ENCODE measurements at regions not wholly inside any gene's neighbourhood (a gene's known extent, or its start where the extent isn't known, plus 50 kb on each side); places are given as distances from the start of the nearest gene placed in this dataset.

GRCh38 chr1:58149271-58149812 lies 397.2 kb downstream of the OMA1 start:
- Histone ChIP-seq H3K27ac (ENCODE audit: insufficient read depth, low read length) (no peak overlapping the region), H3K4me1 (ENCODE audit: control insufficient read depth, extremely low read depth, insufficient read depth, low read length) (no peaks in the 10 kb centered on the region), H3K9me3 (ENCODE audit: control insufficient read depth, insufficient read depth, low read depth, low read length) (no peaks in the 10 kb centered on the region), H3K27me3 (ENCODE audit: control insufficient read depth, insufficient read depth, low read length) (no peaks in the 10 kb centered on the region), H4K20me1 (ENCODE audit: control insufficient read depth, extremely low read depth, insufficient read depth, low read length) (no peaks in the 10 kb centered on the region), H3K4me2 (ENCODE audit: extremely low read depth, insufficient read depth, low read length) (no peak overlapping the region), H3K36me3 (ENCODE audit: control insufficient read depth, insufficient read depth, low read length) (no peaks in the 10 kb centered on the region), H3K9ac (ENCODE audit: insufficient read depth, low read length) (no peak overlapping the region), H3K79me2 (ENCODE audit: control insufficient read depth, insufficient read depth, low read length) (no peaks in the 10 kb centered on the region), H2AFZ (ENCODE audit: low read length) (no peak overlapping the region), H3K4me3 (replicated peaks in 1 of 4; ENCODE audit: control extremely low read depth in 1 of 4, insufficient read depth in 1 of 4, low read depth in 3 of 4, low read length in 4 of 4) (no peak overlapping the region)
- TF ChIP-seq EZH2 (IDR thresholded peaks at IDR 0.05; ENCODE audit: low read length, missing control alignments) (no peak), CTCF (conservative IDR thresholded peaks at IDR 0.05 in 1 of 2, IDR thresholded peaks at IDR 0.05 in 1 of 2; ENCODE audit: low read depth in 1 of 2, low read length in 2 of 2) (no peak)
- no peak for DNase-seq (ENCODE audit: low read depth in 2 of 2)

GRCh38 chr1:58144698-58145270 lies 401.7 kb downstream of the OMA1 start:
- no peak overlapping the region for H3K27ac ChIP-seq (ENCODE audit: insufficient read depth, low read length)
- no peak overlapping the region for H3K4me2 ChIP-seq (ENCODE audit: extremely low read depth, insufficient read depth, low read length)
- no peak overlapping the region for H3K9ac ChIP-seq (ENCODE audit: insufficient read depth, low read length)
- TF ChIP-seq CTCF (conservative IDR thresholded peaks at IDR 0.05 in 1 of 2, IDR thresholded peaks at IDR 0.05 in 1 of 2; ENCODE audit: low read depth in 1 of 2, low read length in 2 of 2) (no peak), EZH2 (IDR thresholded peaks at IDR 0.05; ENCODE audit: low read length, missing control alignments) (no peak)
- H4K20me1 ChIP-seq (ENCODE audit: control insufficient read depth, extremely low read depth, insufficient read depth, low read length): no peaks in the 10 kb centered on the region
- no peak overlapping the region for H2AFZ ChIP-seq (ENCODE audit: low read length)
- no peaks in the 10 kb centered on the region for H3K9me3 ChIP-seq (ENCODE audit: control insufficient read depth, insufficient read depth, low read depth, low read length)
- DNase-seq (ENCODE audit: low read depth in 2 of 2): no peak
- no peaks in the 10 kb centered on the region for H3K36me3 ChIP-seq (ENCODE audit: control insufficient read depth, insufficient read depth, low read length)
- no peaks in the 10 kb centered on the region for H3K27me3 ChIP-seq (ENCODE audit: control insufficient read depth, insufficient read depth, low read length)
- H3K4me1 ChIP-seq (ENCODE audit: control insufficient read depth, extremely low read depth, insufficient read depth, low read length): no peaks in the 10 kb centered on the region
- no peak overlapping the region for H3K4me3 ChIP-seq (replicated peaks in 1 of 4; ENCODE audit: control extremely low read depth in 1 of 4, insufficient read depth in 1 of 4, low read depth in 3 of 4, low read length in 4 of 4)
- H3K79me2 ChIP-seq (ENCODE audit: control insufficient read depth, insufficient read depth, low read length): no peaks in the 10 kb centered on the region

- DNase-seq (ENCODE audit: low read depth in 2 of 2): no peak
- no peak overlapping the region for H2AFZ ChIP-seq (ENCODE audit: low read length)
- no peak overlapping the region for H3K27ac ChIP-seq (ENCODE audit: insufficient read depth, low read length)
- H3K9ac ChIP-seq (ENCODE audit: insufficient read depth, low read length): no peak overlapping the region
- no peaks in the 10 kb centered on the region for H3K4me1 ChIP-seq (ENCODE audit: control insufficient read depth, extremely low read depth, insufficient read depth, low read length)
- H3K4me3 ChIP-seq (replicated peaks in 1 of 4; ENCODE audit: control extremely low read depth in 1 of 4, insufficient read depth in 1 of 4, low read depth in 3 of 4, low read length in 4 of 4): no peak overlapping the region
- H3K79me2 ChIP-seq (ENCODE audit: control insufficient read depth, insufficient read depth, low read length): no peaks in the 10 kb centered on the region
- H3K27me3 ChIP-seq (ENCODE audit: control insufficient read depth, insufficient read depth, low read length): no peaks in the 10 kb centered on the region
- no peaks in the 10 kb centered on the region for H4K20me1 ChIP-seq (ENCODE audit: control insufficient read depth, extremely low read depth, insufficient read depth, low read length)
- TF ChIP-seq CTCF (conservative IDR thresholded peaks at IDR 0.05 in 1 of 2, IDR thresholded peaks at IDR 0.05 in 1 of 2; ENCODE audit: low read depth in 1 of 2, low read length in 2 of 2) (no peak), EZH2 (IDR thresholded peaks at IDR 0.05; ENCODE audit: low read length, missing control alignments) (no peak)
- H3K9me3 ChIP-seq (ENCODE audit: control insufficient read depth, insufficient read depth, low read depth, low read length): no peaks in the 10 kb centered on the region
- no peaks in the 10 kb centered on the region for H3K36me3 ChIP-seq (ENCODE audit: control insufficient read depth, insufficient read depth, low read length)
- no peak overlapping the region for H3K4me2 ChIP-seq (ENCODE audit: extremely low read depth, insufficient read depth, low read length)
Measured at GRCh38 chr1:58143972-58144697, 402.4 kb downstream of the OMA1 start.
